GM23338 (cell line): ENCODE measurements at regions not wholly inside any gene's neighbourhood (a gene's known extent, or its start where the extent isn't known, plus 50 kb on each side); places are given as distances from the start of the nearest gene placed in this dataset.

Experiments
- ATAC-seq: fragments of 200-7000 bp; cut with Tn5 transposase; 3 replicates; pipeline ENCODE4 v1.9.1; 2020
- DNase-seq: peaks from one replicate; pipeline ENCODE4 v3.0.0-alpha.2; 2015; ENCODE audit warnings: low spot score
- H2AFZ ChIP-seq: fragments of 200-600 bp; sonication (generic); 2 replicates; pipeline ENCODE4 v1.8.0; 2016; ENCODE audit warnings: antibody characterized with exemption, mild to moderate bottlenecking, moderate library complexity
- H3F3A ChIP-seq: fragments of 200-600 bp; sonication (generic); replicated peaks from 2 replicates; pipeline ENCODE4 v1.8.0; 2017; ENCODE audit warnings: antibody characterized with exemption, mixed run types, low read depth
- H3K27ac ChIP-seq: fragments of 200-600 bp; sonication (generic); 2 replicates; pipeline ENCODE4 v1.6.1; 2016; ENCODE audit warnings: low read depth
- H3K27me3 ChIP-seq: fragments of 200-600 bp; sonication (generic); 2 replicates; pipeline ENCODE4 v1.8.0; 2016; ENCODE audit warnings: mild to moderate bottlenecking, mixed run types, moderate library complexity; ENCODE audit not compliant: insufficient read depth
- H3K36me3 ChIP-seq: fragments of 200-600 bp; sonication (generic); 2 replicates; pipeline ENCODE4 v1.8.0; 2016; ENCODE audit warnings: mild to moderate bottlenecking; ENCODE audit not compliant: insufficient read depth
- H3K4me1 ChIP-seq: fragments of 200-600 bp; sonication (generic); 2 replicates; pipeline ENCODE4 v1.8.0; 2016; ENCODE audit warnings: mild to moderate bottlenecking, moderate library complexity; ENCODE audit not compliant: insufficient read depth
- H3K4me2 ChIP-seq: fragments of 200-600 bp; sonication (generic); 2 replicates; pipeline ENCODE4 v1.7.1; 2017; ENCODE audit warnings: mixed run types
- H3K4me3 ChIP-seq: fragments of 200-600 bp; sonication (generic); 2 replicates; pipeline ENCODE4 v1.6.1; 2016; ENCODE audit warnings: mixed run types
- H3K79me2 ChIP-seq: fragments of 200-600 bp; sonication (generic); replicated peaks from 2 replicates; pipeline ENCODE4 v1.8.0; 2017; ENCODE audit warnings: mild to moderate bottlenecking; ENCODE audit not compliant: insufficient read depth
- H3K9me2 ChIP-seq: fragments of 200-600 bp; sonication (generic); 2 replicates; pipeline ENCODE4 v1.8.0; 2017; ENCODE audit not compliant: insufficient read depth
- H4K20me1 ChIP-seq: fragments of 200-600 bp; sonication (generic); replicated peaks from 2 replicates; pipeline ENCODE4 v1.8.0; 2017; ENCODE audit warnings: mild to moderate bottlenecking; ENCODE audit not compliant: insufficient read depth
- H3K27ac Mint-ChIP-seq: 2 replicates; pipeline ENCODE4 v1.8.0; 2020; ENCODE audit warnings: inconsistent platforms, mild to moderate bottlenecking, moderate library complexity, mixed read lengths
- H3K27me3 Mint-ChIP-seq: 3 replicates; pipeline ENCODE4 v1.8.0; 2022; ENCODE audit warnings: low read depth, mild to moderate bottlenecking, moderate library complexity, mixed read lengths, inconsistent platforms; ENCODE audit not compliant: insufficient read depth, poor library complexity
- H3K36me3 Mint-ChIP-seq: 3 replicates; pipeline ENCODE4 v1.8.0; 2021; ENCODE audit warnings: low read depth, mild to moderate bottlenecking, inconsistent platforms, moderate library complexity, mixed read lengths
- H3K4me1 Mint-ChIP-seq: 3 replicates; pipeline ENCODE4 v1.8.0; 2020; ENCODE audit warnings: mild to moderate bottlenecking, inconsistent platforms, mixed read lengths
- H3K4me3 Mint-ChIP-seq: 3 replicates; pipeline ENCODE4 v1.8.0; 2021; ENCODE audit warnings: moderate library complexity, mild to moderate bottlenecking, inconsistent platforms, mixed read lengths
- H3K9me3 Mint-ChIP-seq: 3 replicates; pipeline ENCODE4 v1.8.0; 2020; ENCODE audit warnings: moderate library complexity, mild to moderate bottlenecking, inconsistent platforms, mixed read lengths
- CTCF ChIP-seq, 2 experiments: fragments of 200-600 bp in 1 of 2; sonication (generic) in 1 of 2; conservative IDR thresholded peaks; 2 replicates each; pipeline versions ENCODE4 v1.5.1 to v1.6.1; 2016 to 2017; ENCODE audit warnings: antibody characterized with exemption in 2 of 2, low read depth in 2 of 2, mild to moderate bottlenecking in 2 of 2, moderate library complexity in 1 of 2
- EZH2 ChIP-seq: fragments of 200-600 bp; sonication (generic); IDR thresholded peaks from one replicate; pipeline ENCODE4 v1.8.0; 2017; ENCODE audit warnings: antibody characterized with exemption, mild to moderate bottlenecking, low read depth; ENCODE audit not compliant: unreplicated experiment
- EZH2phosphoT487 ChIP-seq: fragments of 200-600 bp; sonication (generic); IDR thresholded peaks from one replicate; pipeline ENCODE4 v1.8.1; 2018; ENCODE audit warnings: antibody characterized with exemption; ENCODE audit not compliant: unreplicated experiment
- REST ChIP-seq: IDR thresholded peaks from one replicate; pipeline ENCODE4 v1.6.1; 2018; ENCODE audit warnings: antibody characterized with exemption; ENCODE audit not compliant: unreplicated experiment
- STAT1 ChIP-seq: IDR thresholded peaks from one replicate; pipeline ENCODE4 v1.6.1; 2016; ENCODE audit warnings: antibody characterized with exemption; ENCODE audit not compliant: unreplicated experiment
- ZNF114 ChIP-seq: fragments of 250-450 bp; sonication (Bioruptor Pico); IDR thresholded peaks from 2 replicates; pipeline ENCODE4 v1.5.0; 2020; ENCODE audit warnings: mild to moderate bottlenecking, moderate library complexity
- ZNF331 ChIP-seq: fragments of 250-450 bp; sonication (Bioruptor Pico); IDR thresholded peaks from 2 replicates; pipeline ENCODE4 v1.5.0; 2020; ENCODE audit warnings: low read depth, mild to moderate bottlenecking, moderate library complexity
- ZNF462 ChIP-seq: fragments of 250-450 bp; sonication (Bioruptor Pico); IDR thresholded peaks from 2 replicates; pipeline ENCODE4 v1.5.0; 2020; ENCODE audit warnings: mild to moderate bottlenecking, moderate library complexity

GRCh38 chr10:10703382-10703781, 314.3 kb upstream of the CELF2 start:
- peaks cover 1% of the 10 kb centered on the region for H3K27me3 Mint-ChIP-seq
- no peaks in the 10 kb centered on the region; the same call in 1 of the 2 replicates for H3K4me1 ChIP-seq
- H3K27ac ChIP-seq, result no peak overlapping the region
- H3K79me2 ChIP-seq, result no peaks in the 10 kb centered on the region
- no peak overlapping the region for H3K4me2 ChIP-seq
- DNase-seq (no peak), ATAC-seq (no peak)
- no peaks in the 10 kb centered on the region for H3K9me2 ChIP-seq
- no peaks in the 10 kb centered on the region for H3K9me3 Mint-ChIP-seq
- H2AFZ ChIP-seq, result no peak overlapping the region
- H3F3A ChIP-seq, result no peaks in the 10 kb centered on the region
- no peaks in the 10 kb centered on the region for H3K36me3 ChIP-seq
- peaks cover 6% of the 10 kb centered on the region for H3K4me1 Mint-ChIP-seq
- no peak overlapping the region for H3K27ac Mint-ChIP-seq
- H3K27me3 ChIP-seq, result no peaks in the 10 kb centered on the region
- TF ChIP-seq STAT1 (no peak), ZNF114 (CRISPR knock-in tag) (no peak), EZH2 (no peak), EZH2phosphoT487 (no peak)
- H4K20me1 ChIP-seq, result no peaks in the 10 kb centered on the region
- no peaks in the 10 kb centered on the region for H3K36me3 Mint-ChIP-seq
- H3K4me3 Mint-ChIP-seq, result no peak overlapping the region
- no peak overlapping the region for H3K4me3 ChIP-seq

- H3K4me1 Mint-ChIP-seq, result peaks cover 14% of the 10 kb centered on the region; the same call in 2 of the 3 replicates
- Histone ChIP-seq H3K36me3 (no peaks in the 10 kb centered on the region), H3K4me3 (no peak overlapping the region), H3K79me2 (no peaks in the 10 kb centered on the region), H3K9me2 (peaks cover 12% of the 10 kb centered on the region), H3K27ac (no peak overlapping the region), H3K27me3 (no peaks in the 10 kb centered on the region), H4K20me1 (no peaks in the 10 kb centered on the region), H2AFZ (no peak overlapping the region), H3K4me1 (peaks cover 13% of the 10 kb centered on the region), H3F3A (no peaks in the 10 kb centered on the region), H3K4me2 (no peak overlapping the region)
- H3K4me3 Mint-ChIP-seq, result no peak overlapping the region
- TF ChIP-seq STAT1 (no peak), ZNF462 (CRISPR knock-in tag) (no peak), ZNF331 (no peak), CTCF (conservative IDR thresholded peaks at IDR 0.05; ENCODE audit: low read depth in 2 of 2) (no peak), REST (no peak)
- peaks cover 2% of the 10 kb centered on the region for H3K27me3 Mint-ChIP-seq
- no peaks in the 10 kb centered on the region for H3K36me3 Mint-ChIP-seq
- no peak for DNase-seq
- H3K9me3 Mint-ChIP-seq, result no peaks in the 10 kb centered on the region
- H3K27ac Mint-ChIP-seq, result no peak overlapping the region
- no peak for ATAC-seq
These were observed 305.4 kb upstream of the CELF2 start for GRCh38 chr10:10712155-10712704.
